GM23248 (cell line): ENCODE measurements at regions not wholly inside any gene's neighbourhood (a gene's known extent, or its start where the extent isn't known, plus 50 kb on each side); places are given as distances from the start of the nearest gene placed in this dataset.

Experiments used
- DNase-seq: peaks from one replicate; pipeline ENCODE4 v3.0.0-alpha.2; 2015
- H2AFZ ChIP-seq: fragments of 200-600 bp; sonication (generic); 2 replicates; pipeline ENCODE4 v1.6.1; 2016; ENCODE audit warnings: antibody characterized with exemption
- H3F3A ChIP-seq: fragments of 200-600 bp; sonication (generic); 2 replicates; pipeline ENCODE4 v1.6.1; 2016; ENCODE audit warnings: mild to moderate bottlenecking, antibody characterized with exemption, mixed run types; ENCODE audit not compliant: insufficient read depth
- H3K27ac ChIP-seq: fragments of 200-600 bp; sonication (generic); 2 replicates; pipeline ENCODE4 v1.5.1; 2016; ENCODE audit warnings: mild to moderate bottlenecking
- H3K27me3 ChIP-seq: fragments of 200-600 bp; sonication (generic); replicated peaks from 2 replicates; pipeline ENCODE4 v1.6.1; 2016; ENCODE audit warnings: mild to moderate bottlenecking; ENCODE audit not compliant: insufficient read depth
- H3K36me3 ChIP-seq: fragments of 200-600 bp; sonication (generic); 2 replicates; pipeline ENCODE4 v1.6.1; 2016; ENCODE audit warnings: low read depth, mild to moderate bottlenecking
- H3K4me1 ChIP-seq: fragments of 200-600 bp; sonication (generic); 2 replicates; pipeline ENCODE4 v1.6.1; 2016; ENCODE audit warnings: mild to moderate bottlenecking; ENCODE audit not compliant: insufficient read depth
- H3K4me2 ChIP-seq: fragments of 200-600 bp; sonication (generic); one replicate; pipeline ENCODE4 v1.6.1; 2016; ENCODE audit warnings: mild to moderate bottlenecking; ENCODE audit not compliant: unreplicated experiment
- H3K4me3 ChIP-seq: fragments of 200-600 bp; sonication (generic); 2 replicates; pipeline ENCODE4 v1.5.1; 2016; ENCODE audit warnings: mild to moderate bottlenecking
- H3K79me2 ChIP-seq: fragments of 200-600 bp; sonication (generic); 2 replicates; pipeline ENCODE4 v1.6.1; 2016; ENCODE audit warnings: mild to moderate bottlenecking; ENCODE audit not compliant: insufficient read depth
- H3K9ac ChIP-seq: fragments of 200-600 bp; sonication (generic); 2 replicates; pipeline ENCODE4 v1.6.1; 2016; ENCODE audit warnings: mild to moderate bottlenecking
- H3K9me2 ChIP-seq: fragments of 200-600 bp; sonication (generic); 2 replicates; pipeline ENCODE4 v1.6.1; 2016; ENCODE audit warnings: mixed run types, mild to moderate bottlenecking, moderate library complexity; ENCODE audit not compliant: insufficient read depth
- H3K9me3 ChIP-seq: fragments of 200-600 bp; sonication (generic); one replicate; pipeline ENCODE4 v1.6.1; 2017; ENCODE audit warnings: low read depth
- H4K20me1 ChIP-seq: fragments of 200-600 bp; sonication (generic); 2 replicates; pipeline ENCODE4 v1.6.0; 2016; ENCODE audit not compliant: insufficient read depth
- EZH2 ChIP-seq: fragments of 200-600 bp; sonication (generic); IDR thresholded peaks from 2 replicates; pipeline ENCODE4 v1.6.1; 2018; ENCODE audit warnings: antibody characterized with exemption, mild to moderate bottlenecking; ENCODE audit not compliant: insufficient read depth, poor library complexity, severe bottlenecking
- EZH2phosphoT487 ChIP-seq: fragments of 200-600 bp; sonication (generic); IDR thresholded peaks from 2 replicates; pipeline ENCODE4 v1.6.1; 2018; ENCODE audit warnings: antibody characterized with exemption, moderate library complexity, mild to moderate bottlenecking, low read depth; ENCODE audit not compliant: insufficient read depth
- WGBS, 2 experiments: methylation state at CpG; one replicate each; pipeline ENCODE4 v1.1.6; 2015 to 2017; ENCODE audit warnings: low lambda C conversion rate in 2 of 2, low coverage in 1 of 2; ENCODE audit errors: missing lambda C conversion rate in 2 of 2; 5-methylcytosine and 5-hydroxymethylcytosine counted together
- in situ Hi-C: fragments of 300-500 bp; cut with MboI; formaldehyde crosslinking; loops from 2 replicates; pipeline ENCODE4 v1.15.0; 2020

GRCh38 chr12:13686260-13686659 is 295.1 kb downstream of the GRIN2B start:
- H3K9ac ChIP-seq, result no peak overlapping the region
- H2AFZ ChIP-seq, result no peak overlapping the region
- H4K20me1 ChIP-seq, result no peaks in the 10 kb centered on the region
- no peak for DNase-seq
- no peaks in the 10 kb centered on the region for H3K9me2 ChIP-seq
- H3K4me1 ChIP-seq, result no peaks in the 10 kb centered on the region
- whole genome bisulfite sequencing, 2 experiments, result 0% methylated on average over 1 of the region's 1 CpG
- in situ Hi-C loops, result no loop called here
- H3K27ac ChIP-seq, result no peak overlapping the region
- H3K4me3 ChIP-seq, result no peak overlapping the region
- H3K36me3 ChIP-seq, result no peaks in the 10 kb centered on the region
- H3K9me3 ChIP-seq, result no peaks in the 10 kb centered on the region
- no peaks in the 10 kb centered on the region for H3K27me3 ChIP-seq
- H3K79me2 ChIP-seq, result no peaks in the 10 kb centered on the region
- no peak overlapping the region for H3K4me2 ChIP-seq
- TF ChIP-seq EZH2phosphoT487, result no peak
- no peak for TF ChIP-seq EZH2
- H3F3A ChIP-seq, result no peaks in the 10 kb centered on the region

DNA sequence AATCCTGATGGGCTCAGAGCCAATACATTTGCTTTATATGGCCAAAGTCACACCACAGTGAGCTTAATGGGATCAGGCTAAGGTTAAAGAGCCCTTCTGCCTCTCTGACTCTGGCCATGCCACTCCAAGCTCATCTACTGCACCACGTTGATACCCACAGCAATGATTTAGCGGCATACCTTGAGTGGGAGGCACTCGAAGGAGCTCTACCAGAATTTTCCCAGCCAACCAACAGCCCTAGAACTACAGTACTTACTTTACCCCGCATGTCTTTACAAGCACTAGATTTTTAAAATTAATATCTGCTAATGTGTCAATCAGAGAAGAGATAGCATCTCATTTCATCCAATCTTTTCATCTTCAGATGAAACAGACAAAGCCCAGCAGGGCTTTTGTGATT is 300.5 kb downstream of the GRIN2B start:
- TF ChIP-seq EZH2phosphoT487, result no peak
- no peak for TF ChIP-seq EZH2
- in situ Hi-C loops, result no loop called here

GRCh38 chr12:13676880-13677279 is 304.5 kb downstream of the GRIN2B start:
- Histone ChIP-seq H3K36me3 (no peaks in the 10 kb centered on the region), H3K4me1 (no peaks in the 10 kb centered on the region), H3K79me2 (no peaks in the 10 kb centered on the region), H3F3A (no peaks in the 10 kb centered on the region), H4K20me1 (no peaks in the 10 kb centered on the region), H2AFZ (no peak overlapping the region), H3K9me3 (no peaks in the 10 kb centered on the region), H3K9me2 (no peaks in the 10 kb centered on the region), H3K27me3 (no peaks in the 10 kb centered on the region), H3K4me2 (no peak overlapping the region), H3K9ac (no peak overlapping the region), H3K27ac (no peak overlapping the region), H3K4me3 (no peak overlapping the region)
- no peak for TF ChIP-seq EZH2phosphoT487
- no peak for TF ChIP-seq EZH2
- in situ Hi-C loops, result no loop called here
- no peak for DNase-seq
- 18 to 40% methylated on average over 1 of the region's 1 CpG for WGBS, 2 experiments

More for the DNA sequence above, 300.5 kb downstream of the GRIN2B start:
- WGBS, 2 experiments, result 32 to 33% methylated on average over 4 of the region's 4 CpGs
- no peak overlapping the region for H2AFZ ChIP-seq
- H3F3A ChIP-seq, result no peaks in the 10 kb centered on the region
- H3K9ac ChIP-seq, result no peak overlapping the region
- H3K27me3 ChIP-seq, result no peaks in the 10 kb centered on the region
- H3K9me3 ChIP-seq, result no peaks in the 10 kb centered on the region
- no peak for DNase-seq
- no peaks in the 10 kb centered on the region for H4K20me1 ChIP-seq
- H3K4me3 ChIP-seq, result no peak overlapping the region
- no peaks in the 10 kb centered on the region for H3K79me2 ChIP-seq
- no peaks in the 10 kb centered on the region for H3K36me3 ChIP-seq
- no peak overlapping the region for H3K27ac ChIP-seq
- H3K4me2 ChIP-seq, result no peak overlapping the region
- H3K9me2 ChIP-seq, result no peaks in the 10 kb centered on the region
- H3K4me1 ChIP-seq, result no peaks in the 10 kb centered on the region

DNA sequence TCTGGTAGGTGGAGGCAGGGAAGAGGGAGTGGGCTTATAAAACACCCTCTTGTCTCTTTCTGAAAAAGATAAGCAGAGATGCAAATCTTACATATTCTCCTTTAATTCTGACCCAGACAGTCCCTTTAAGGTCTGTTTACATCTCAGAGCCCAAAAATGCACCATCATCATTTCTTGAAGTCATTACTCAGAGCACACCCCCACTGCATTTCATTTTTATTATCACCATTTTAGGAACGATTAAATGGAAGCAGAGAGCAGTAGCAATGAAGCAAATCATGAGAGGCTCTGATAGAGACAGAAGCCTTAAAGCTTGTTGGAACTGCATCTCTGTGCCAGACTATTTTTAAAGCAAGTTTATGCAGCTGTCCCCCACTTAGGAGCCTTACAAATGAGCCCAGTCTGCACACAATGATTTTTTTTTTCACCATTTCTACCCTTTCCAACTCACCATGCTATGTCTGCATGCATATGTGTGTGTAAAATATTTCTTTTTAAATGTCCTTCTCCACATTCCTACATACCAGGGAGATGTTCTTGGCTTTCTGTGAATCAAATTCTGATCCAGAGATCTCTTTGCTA is 311.0 kb downstream of the GRIN2B start:
- Histone ChIP-seq H3K27ac (no peak overlapping the region), H3K27me3 (peaks cover 12% of the 10 kb centered on the region; the same call in 1 of the 2 replicates), H3K9ac (no peak overlapping the region), H3K4me1 (no peaks in the 10 kb centered on the region), H3K79me2 (no peaks in the 10 kb centered on the region), H3K9me2 (no peaks in the 10 kb centered on the region), H3K4me2 (no peak overlapping the region), H3K9me3 (no peaks in the 10 kb centered on the region), H4K20me1 (no peaks in the 10 kb centered on the region), H3K4me3 (no peak overlapping the region), H2AFZ (no peak overlapping the region), H3F3A (no peaks in the 10 kb centered on the region), H3K36me3 (no peaks in the 10 kb centered on the region)
- WGBS, 2 experiments, result 0% methylated on average over 1 of the region's 1 CpG
- in situ Hi-C loops, result loop anchor here (25.0 kb wide), 1 partner anchor 383 kb away; no protein-coding TSS in a partner anchor
- no peak for DNase-seq
- TF ChIP-seq EZH2phosphoT487 (no peak), EZH2 (no peak)

GRCh38 chr12:13668880-13669279 is 312.5 kb downstream of the GRIN2B start:
- Histone ChIP-seq H3K9me3 (no peaks in the 10 kb centered on the region), H2AFZ (no peak overlapping the region), H3F3A (no peaks in the 10 kb centered on the region), H3K4me2 (no peak overlapping the region), H3K79me2 (no peaks in the 10 kb centered on the region), H3K9ac (no peak overlapping the region), H3K36me3 (no peaks in the 10 kb centered on the region), H3K4me1 (no peaks in the 10 kb centered on the region), H3K27me3 (peaks cover 15% of the 10 kb centered on the region; the same call in 1 of the 2 replicates), H4K20me1 (no peaks in the 10 kb centered on the region), H3K4me3 (no peak overlapping the region), H3K27ac (no peak overlapping the region), H3K9me2 (no peaks in the 10 kb centered on the region)
- DNase-seq, result no peak
- 47 to 92% methylated on average over 2 to 3 of the region's 3 CpGs for WGBS, 2 experiments
- in situ Hi-C loops, result loop anchor here (25.0 kb wide), 1 partner anchor 382 kb away; no protein-coding TSS in a partner anchor
- TF ChIP-seq EZH2, result no peak
- TF ChIP-seq EZH2phosphoT487, result no peak
